ENCODE measurements at regions not wholly inside any gene's neighbourhood (a gene's known extent, or its start where the extent isn't known, plus 50 kb on each side); places are given as distances from the start of the nearest gene placed in this dataset.

DNA sequence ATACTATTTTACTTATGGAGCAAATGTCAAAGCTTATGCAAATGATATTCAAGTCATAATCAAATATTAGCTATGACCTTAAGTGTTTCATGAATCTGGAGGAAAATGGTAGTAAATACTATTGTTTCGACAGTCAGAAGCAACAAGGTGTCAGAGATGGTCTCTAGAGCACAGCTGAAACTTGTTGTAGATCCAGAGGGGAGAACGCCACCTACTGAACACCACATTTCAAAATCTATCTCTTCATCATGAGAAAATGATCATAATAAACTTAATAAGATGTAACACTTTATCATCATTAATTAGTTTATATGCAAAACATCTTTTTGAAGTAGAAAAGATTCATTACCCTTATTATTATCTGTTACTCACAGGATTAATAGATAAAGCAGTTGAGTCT is 418.7 kb downstream of the GATA3 start:
- WGBS, 3 donors = 68 to 70% (median 69%) methylated on average over 2 of the region's 2 CpGs
- Histone ChIP-seq H3K9me3 (ENCODE audit: control insufficient read depth in 2 of 2, insufficient read depth in 1 of 2, low read depth in 1 of 2, low read length in 1 of 2) (no peaks in the 10 kb centered on the region), H3K27ac (ENCODE audit: low read depth in 1 of 3, low read length in 2 of 3) (no peak overlapping the region), H3K4me3 (ENCODE audit: low read depth in 1 of 3, low read length in 3 of 3) (no peak overlapping the region), H3K4me1 (ENCODE audit: control insufficient read depth in 3 of 3, insufficient read depth in 2 of 3, low read depth in 1 of 3, low read length in 2 of 3) (no peaks in the 10 kb centered on the region), H3K27me3 (ENCODE audit: control insufficient read depth in 3 of 3, insufficient read depth in 3 of 3, low read length in 3 of 3) (peaks cover 0 to 1% (median 0%) of the 10 kb centered on the region in 3 donors), H3K36me3 (ENCODE audit: control insufficient read depth in 3 of 3, insufficient read depth in 2 of 3, low read depth in 1 of 3, low read length in 3 of 3) (no peaks in the 10 kb centered on the region)
- no peak for FAIRE-seq
- DNase-seq = peak in 1 of 2 donors; percentile 11

DNA sequence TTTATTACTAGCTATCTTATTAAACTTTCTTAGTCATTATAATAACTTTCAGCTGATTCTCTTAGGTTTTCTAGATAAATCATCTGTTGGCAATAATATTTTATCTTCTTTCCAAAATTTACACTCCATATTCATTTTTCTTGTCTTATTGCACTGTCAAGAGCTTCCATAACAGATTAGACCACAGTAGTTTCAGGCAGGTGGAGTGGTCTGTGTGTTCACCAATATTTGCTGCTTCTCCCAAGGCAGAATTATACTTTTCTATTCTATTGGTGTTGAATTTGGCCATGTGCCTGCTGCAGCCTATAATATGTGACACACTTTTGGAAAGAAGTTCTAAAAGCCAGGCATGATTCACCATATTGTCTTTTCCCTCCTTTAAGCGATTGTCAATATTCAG is 422.8 kb downstream of the GATA3 start:
- no peaks in the 10 kb centered on the region for H3K9me3 ChIP-seq (ENCODE audit: control insufficient read depth in 2 of 2, insufficient read depth in 1 of 2, low read depth in 1 of 2, low read length in 1 of 2)
- WGBS, 3 donors = 67 to 81% (median 78%) methylated on average over 1 of the region's 1 CpG
- no peaks in the 10 kb centered on the region for H3K36me3 ChIP-seq (ENCODE audit: control insufficient read depth in 3 of 3, insufficient read depth in 2 of 3, low read depth in 1 of 3, low read length in 3 of 3)
- FAIRE-seq = no peak
- no peaks in the 10 kb centered on the region for H3K4me1 ChIP-seq (ENCODE audit: control insufficient read depth in 3 of 3, insufficient read depth in 2 of 3, low read depth in 1 of 3, low read length in 2 of 3)
- H3K27me3 ChIP-seq (ENCODE audit: control insufficient read depth in 3 of 3, insufficient read depth in 3 of 3, low read length in 3 of 3) = peaks cover 0 to 1% (median 0%) of the 10 kb centered on the region in 3 donors
- no peak overlapping the region for H3K27ac ChIP-seq (ENCODE audit: low read depth in 1 of 3, low read length in 2 of 3)
- no peak for DNase-seq
- no peak overlapping the region for H3K4me3 ChIP-seq (ENCODE audit: low read depth in 1 of 3, low read length in 3 of 3)

DNA sequence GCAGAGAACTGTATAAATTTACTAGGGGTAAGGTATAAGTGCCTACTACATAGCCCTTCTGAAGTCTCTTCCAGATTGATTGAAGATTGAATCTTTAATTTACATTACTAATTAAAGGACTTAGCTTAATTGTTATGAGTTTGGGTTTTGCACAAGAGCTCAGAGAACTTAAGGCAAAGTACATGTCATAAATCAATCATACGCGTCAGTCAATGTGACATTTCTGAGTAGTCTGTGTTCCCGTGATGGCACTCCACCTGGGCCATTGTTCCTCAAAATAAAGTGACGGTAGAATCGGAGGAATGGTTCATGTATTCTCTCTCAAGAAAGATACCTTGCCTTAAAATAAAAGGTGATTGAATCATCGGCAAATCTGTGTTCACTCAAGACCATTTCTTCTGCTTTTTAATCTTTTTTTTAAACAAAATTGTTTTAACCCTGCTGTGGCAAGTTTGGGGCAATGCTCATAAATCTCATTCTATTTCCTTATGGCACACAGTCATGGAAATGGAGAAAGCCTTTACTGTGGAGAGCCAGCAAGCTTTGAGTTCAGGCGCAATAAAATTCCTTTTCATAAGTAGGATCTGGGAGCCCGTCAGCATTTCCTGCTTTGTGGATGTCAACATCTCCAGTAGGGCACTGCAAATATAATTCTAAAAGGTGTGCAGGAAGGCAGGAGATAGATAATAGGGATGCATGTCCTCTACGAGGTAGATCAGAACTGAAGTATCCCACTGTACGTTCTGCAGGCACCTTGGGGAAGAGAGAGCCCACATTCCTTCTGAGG is 427.4 kb downstream of the GATA3 start:
- Histone ChIP-seq H3K4me3 (ENCODE audit: low read depth in 1 of 3, low read length in 3 of 3) (no peak overlapping the region), H3K36me3 (ENCODE audit: control insufficient read depth in 3 of 3, insufficient read depth in 2 of 3, low read depth in 1 of 3, low read length in 3 of 3) (no peaks in the 10 kb centered on the region), H3K27me3 (ENCODE audit: control insufficient read depth in 3 of 3, insufficient read depth in 3 of 3, low read length in 3 of 3) (no peaks in the 10 kb centered on the region), H3K27ac (ENCODE audit: low read depth in 1 of 3, low read length in 2 of 3) (no peak overlapping the region), H3K9me3 (ENCODE audit: control insufficient read depth in 2 of 2, insufficient read depth in 1 of 2, low read depth in 1 of 2, low read length in 1 of 2) (no peaks in the 10 kb centered on the region), H3K4me1 (ENCODE audit: control insufficient read depth in 3 of 3, insufficient read depth in 2 of 3, low read depth in 1 of 3, low read length in 2 of 3) (no peaks in the 10 kb centered on the region)
- WGBS, 3 donors = 72 to 78% (median 72%) methylated on average over 10 of the region's 10 CpGs
- FAIRE-seq (no peak), DNase-seq (no peak)

DNA sequence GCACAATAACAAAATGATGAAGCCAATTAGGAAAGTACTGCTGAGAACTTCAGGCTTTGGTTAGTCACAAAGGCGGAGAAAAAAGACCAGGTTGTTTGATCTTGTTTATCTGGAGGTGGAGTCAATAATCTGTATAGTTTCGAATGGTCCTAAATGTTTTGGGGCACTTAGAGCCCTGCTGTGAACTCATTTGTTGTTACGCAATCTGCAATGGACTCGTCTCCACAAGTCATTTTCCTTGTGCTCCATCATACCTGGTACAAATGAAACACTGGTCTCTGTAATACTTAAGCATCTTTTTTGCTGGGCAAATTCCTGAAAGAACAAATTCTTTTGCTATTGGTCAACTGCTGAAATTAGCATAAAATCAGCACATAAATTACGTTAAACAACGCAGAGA is 430.5 kb downstream of the GATA3 start:
- DNase-seq (no peak), FAIRE-seq (no peak)
- 69 to 81% (median 74%) methylated on average over 6 of the region's 6 CpGs for WGBS, 3 donors
- no peaks in the 10 kb centered on the region for H3K4me1 ChIP-seq (ENCODE audit: control insufficient read depth in 3 of 3, insufficient read depth in 2 of 3, low read depth in 1 of 3, low read length in 2 of 3)
- no peaks in the 10 kb centered on the region for H3K36me3 ChIP-seq (ENCODE audit: control insufficient read depth in 3 of 3, insufficient read depth in 2 of 3, low read depth in 1 of 3, low read length in 3 of 3)
- no peaks in the 10 kb centered on the region for H3K9me3 ChIP-seq (ENCODE audit: control insufficient read depth in 2 of 2, insufficient read depth in 1 of 2, low read depth in 1 of 2, low read length in 1 of 2)
- H3K27me3 ChIP-seq (ENCODE audit: control insufficient read depth in 3 of 3, insufficient read depth in 3 of 3, low read length in 3 of 3) = no peaks in the 10 kb centered on the region
- no peak overlapping the region for H3K4me3 ChIP-seq (ENCODE audit: low read depth in 1 of 3, low read length in 3 of 3)
- no peak overlapping the region for H3K27ac ChIP-seq (ENCODE audit: low read depth in 1 of 3, low read length in 2 of 3)

DNA sequence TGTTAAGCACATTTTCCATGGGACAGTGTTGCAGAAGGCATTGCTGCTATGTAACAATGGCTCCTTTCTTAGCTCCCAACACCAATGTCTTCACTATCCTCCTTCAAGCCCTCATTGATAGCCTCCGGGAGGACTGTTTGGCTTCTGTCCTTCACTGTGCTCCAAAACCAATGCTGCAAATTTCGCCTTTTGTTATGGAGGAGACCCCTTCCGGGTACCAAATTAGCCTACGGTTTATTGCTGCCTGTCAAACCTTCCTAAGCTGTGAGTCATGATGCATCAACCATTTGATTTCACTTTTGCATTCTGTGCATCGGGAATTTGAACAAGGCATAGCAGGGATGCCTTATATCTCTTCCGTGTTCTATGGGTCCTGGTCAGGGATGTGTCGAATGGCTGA is 432.9 kb downstream of the GATA3 start:
- H3K4me1 ChIP-seq (ENCODE audit: control insufficient read depth in 3 of 3, insufficient read depth in 2 of 3, low read depth in 1 of 3, low read length in 2 of 3) = no peaks in the 10 kb centered on the region
- FAIRE-seq (no peak), DNase-seq (no peak)
- H3K9me3 ChIP-seq (ENCODE audit: control insufficient read depth in 2 of 2, insufficient read depth in 1 of 2, low read depth in 1 of 2, low read length in 1 of 2) = no peaks in the 10 kb centered on the region
- H3K36me3 ChIP-seq (ENCODE audit: control insufficient read depth in 3 of 3, insufficient read depth in 2 of 3, low read depth in 1 of 3, low read length in 3 of 3) = no peaks in the 10 kb centered on the region
- no peaks in the 10 kb centered on the region for H3K27me3 ChIP-seq (ENCODE audit: control insufficient read depth in 3 of 3, insufficient read depth in 3 of 3, low read length in 3 of 3)
- no peak overlapping the region for H3K4me3 ChIP-seq (ENCODE audit: low read depth in 1 of 3, low read length in 3 of 3)
- no peak overlapping the region for H3K27ac ChIP-seq (ENCODE audit: low read depth in 1 of 3, low read length in 2 of 3)
- WGBS, 3 donors = 82 to 91% (median 90%) methylated on average over 7 of the region's 7 CpGs

DNA sequence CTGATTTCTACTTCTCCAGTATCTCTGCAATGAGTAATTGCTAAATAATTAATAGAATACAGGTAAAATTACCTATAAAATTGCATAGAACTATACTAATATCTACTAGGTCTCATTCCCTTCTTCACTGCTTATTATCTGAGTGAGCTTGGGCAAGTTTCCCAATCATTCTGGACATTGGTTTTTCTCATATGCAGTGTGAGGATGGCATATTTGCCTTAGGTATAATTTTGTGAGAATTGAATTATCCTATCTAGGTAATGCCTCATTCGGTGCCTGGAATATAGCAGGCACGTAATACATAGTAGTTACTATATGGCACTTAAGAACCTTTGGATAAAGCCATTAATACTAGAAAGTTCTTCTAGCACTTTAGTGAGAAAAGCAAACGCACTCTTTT is 434.7 kb downstream of the GATA3 start:
- Histone ChIP-seq H3K9me3 (ENCODE audit: control insufficient read depth in 2 of 2, insufficient read depth in 1 of 2, low read depth in 1 of 2, low read length in 1 of 2) (no peaks in the 10 kb centered on the region), H3K27ac (ENCODE audit: low read depth in 1 of 3, low read length in 2 of 3) (no peak overlapping the region), H3K4me3 (ENCODE audit: low read depth in 1 of 3, low read length in 3 of 3) (no peak overlapping the region), H3K27me3 (ENCODE audit: control insufficient read depth in 3 of 3, insufficient read depth in 3 of 3, low read length in 3 of 3) (no peaks in the 10 kb centered on the region), H3K36me3 (ENCODE audit: control insufficient read depth in 3 of 3, insufficient read depth in 2 of 3, low read depth in 1 of 3, low read length in 3 of 3) (no peaks in the 10 kb centered on the region), H3K4me1 (ENCODE audit: control insufficient read depth in 3 of 3, insufficient read depth in 2 of 3, low read depth in 1 of 3, low read length in 2 of 3) (no peaks in the 10 kb centered on the region)
- WGBS, 3 donors = 90 to 93% (median 92%) methylated on average over 3 of the region's 3 CpGs
- DNase-seq (no peak), FAIRE-seq (no peak)

DNA sequence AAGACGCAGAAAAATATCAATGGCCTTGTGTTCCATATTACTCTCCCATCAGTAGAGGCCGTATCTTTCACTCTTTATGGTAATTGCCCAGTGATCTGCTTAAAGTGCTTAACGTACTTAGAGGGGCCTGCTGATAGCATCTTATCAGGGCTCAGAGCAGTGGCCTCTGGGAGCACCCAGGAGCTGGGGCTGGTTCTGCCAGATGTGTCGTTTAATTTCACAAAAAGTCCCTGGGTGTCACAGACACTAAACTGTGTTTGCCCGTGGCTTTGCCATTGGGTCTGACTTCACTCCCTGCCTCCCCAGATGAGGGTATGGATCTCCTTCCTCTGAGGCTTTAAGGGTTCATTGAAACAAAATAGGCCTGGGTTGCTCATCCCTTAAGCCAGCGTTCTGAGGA is 435.3 kb downstream of the GATA3 start:
- no peak for FAIRE-seq
- H3K36me3 ChIP-seq (ENCODE audit: control insufficient read depth in 3 of 3, insufficient read depth in 2 of 3, low read depth in 1 of 3, low read length in 3 of 3) = no peaks in the 10 kb centered on the region
- no peak overlapping the region for H3K4me3 ChIP-seq (ENCODE audit: low read depth in 1 of 3, low read length in 3 of 3)
- no peak overlapping the region for H3K27ac ChIP-seq (ENCODE audit: low read depth in 1 of 3, low read length in 2 of 3)
- 45 to 67% (median 63%) methylated on average over 6 of the region's 6 CpGs for WGBS, 3 donors
- H3K27me3 ChIP-seq (ENCODE audit: control insufficient read depth in 3 of 3, insufficient read depth in 3 of 3, low read length in 3 of 3) = no peaks in the 10 kb centered on the region
- no peaks in the 10 kb centered on the region for H3K4me1 ChIP-seq (ENCODE audit: control insufficient read depth in 3 of 3, insufficient read depth in 2 of 3, low read depth in 1 of 3, low read length in 2 of 3)
- no peak for DNase-seq
- no peaks in the 10 kb centered on the region for H3K9me3 ChIP-seq (ENCODE audit: control insufficient read depth in 2 of 2, insufficient read depth in 1 of 2, low read depth in 1 of 2, low read length in 1 of 2)

DNA sequence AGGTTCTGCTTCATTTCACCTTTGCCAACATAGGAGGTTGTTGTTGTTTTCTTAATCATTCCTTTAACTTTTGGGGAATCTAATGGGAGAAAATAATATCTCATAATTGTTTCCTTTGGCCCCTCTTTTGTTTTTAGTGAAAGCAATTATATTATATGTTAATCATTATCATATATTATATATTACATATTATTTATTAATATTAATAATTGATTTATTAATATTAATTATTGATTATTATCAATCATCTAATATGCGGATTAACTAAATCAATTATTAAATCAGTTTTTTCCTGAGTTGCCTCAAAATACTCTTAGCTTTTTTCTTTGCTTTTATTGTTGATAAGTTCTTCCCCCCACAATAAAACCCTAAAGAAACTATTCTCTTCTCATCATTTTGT is 443.8 kb downstream of the GATA3 start:
- Histone ChIP-seq H3K4me3 (ENCODE audit: low read depth in 1 of 3, low read length in 3 of 3) (no peak overlapping the region), H3K27ac (ENCODE audit: low read depth in 1 of 3, low read length in 2 of 3) (no peak overlapping the region), H3K36me3 (ENCODE audit: control insufficient read depth in 3 of 3, insufficient read depth in 2 of 3, low read depth in 1 of 3, low read length in 3 of 3) (no peaks in the 10 kb centered on the region), H3K4me1 (ENCODE audit: control insufficient read depth in 3 of 3, insufficient read depth in 2 of 3, low read depth in 1 of 3, low read length in 2 of 3) (no peaks in the 10 kb centered on the region), H3K9me3 (ENCODE audit: control insufficient read depth in 2 of 2, insufficient read depth in 1 of 2, low read depth in 1 of 2, low read length in 1 of 2) (no peaks in the 10 kb centered on the region), H3K27me3 (ENCODE audit: control insufficient read depth in 3 of 3, insufficient read depth in 3 of 3, low read length in 3 of 3) (no peaks in the 10 kb centered on the region)
- no peak for DNase-seq
- WGBS, 3 donors = 91 to 97% (median 93%) methylated on average over 1 of the region's 1 CpG
- FAIRE-seq = no peak

DNA sequence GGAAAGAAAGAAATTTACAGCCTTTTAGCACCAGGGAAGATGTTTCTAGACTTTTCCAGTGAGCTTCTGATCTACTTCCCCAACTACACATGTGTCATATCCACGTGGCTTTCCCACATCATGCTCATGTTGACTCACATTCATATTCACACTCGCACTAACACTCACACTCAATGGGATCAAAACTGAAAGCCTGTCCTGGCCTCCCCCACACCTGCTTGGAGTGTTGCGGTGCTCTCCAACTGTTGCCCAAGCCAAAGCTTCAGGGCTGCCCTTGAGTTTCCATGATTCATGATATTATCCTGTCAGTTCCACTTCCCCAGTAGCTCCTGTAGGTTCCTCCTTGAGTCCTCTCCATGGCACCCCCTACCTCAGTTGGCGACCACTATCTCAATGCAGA is 444.4 kb downstream of the GATA3 start:
- no peaks in the 10 kb centered on the region for H3K4me1 ChIP-seq (ENCODE audit: control insufficient read depth in 3 of 3, insufficient read depth in 2 of 3, low read depth in 1 of 3, low read length in 2 of 3)
- WGBS, 3 donors = 49 to 72% (median 65%) methylated on average over 4 of the region's 4 CpGs
- no peaks in the 10 kb centered on the region for H3K36me3 ChIP-seq (ENCODE audit: control insufficient read depth in 3 of 3, insufficient read depth in 2 of 3, low read depth in 1 of 3, low read length in 3 of 3)
- no peaks in the 10 kb centered on the region for H3K27me3 ChIP-seq (ENCODE audit: control insufficient read depth in 3 of 3, insufficient read depth in 3 of 3, low read length in 3 of 3)
- H3K9me3 ChIP-seq (ENCODE audit: control insufficient read depth in 2 of 2, insufficient read depth in 1 of 2, low read depth in 1 of 2, low read length in 1 of 2) = no peaks in the 10 kb centered on the region
- no peak overlapping the region for H3K27ac ChIP-seq (ENCODE audit: low read depth in 1 of 3, low read length in 2 of 3)
- DNase-seq (no peak), FAIRE-seq (no peak)
- H3K4me3 ChIP-seq (ENCODE audit: low read depth in 1 of 3, low read length in 3 of 3) = no peak overlapping the region

Data from small intestine (tissue), 7 donors.